ENCODE measurements at regions not wholly inside any gene's neighbourhood (a gene's known extent, or its start where the extent isn't known, plus 50 kb on each side); places are given as distances from the start of the nearest gene placed in this dataset.
"Not testable (repeated sequence)": the region's sequence is repeated elsewhere in the genome, so short reads cannot be mapped to it uniquely, and the experiment has no call there.

DNA sequence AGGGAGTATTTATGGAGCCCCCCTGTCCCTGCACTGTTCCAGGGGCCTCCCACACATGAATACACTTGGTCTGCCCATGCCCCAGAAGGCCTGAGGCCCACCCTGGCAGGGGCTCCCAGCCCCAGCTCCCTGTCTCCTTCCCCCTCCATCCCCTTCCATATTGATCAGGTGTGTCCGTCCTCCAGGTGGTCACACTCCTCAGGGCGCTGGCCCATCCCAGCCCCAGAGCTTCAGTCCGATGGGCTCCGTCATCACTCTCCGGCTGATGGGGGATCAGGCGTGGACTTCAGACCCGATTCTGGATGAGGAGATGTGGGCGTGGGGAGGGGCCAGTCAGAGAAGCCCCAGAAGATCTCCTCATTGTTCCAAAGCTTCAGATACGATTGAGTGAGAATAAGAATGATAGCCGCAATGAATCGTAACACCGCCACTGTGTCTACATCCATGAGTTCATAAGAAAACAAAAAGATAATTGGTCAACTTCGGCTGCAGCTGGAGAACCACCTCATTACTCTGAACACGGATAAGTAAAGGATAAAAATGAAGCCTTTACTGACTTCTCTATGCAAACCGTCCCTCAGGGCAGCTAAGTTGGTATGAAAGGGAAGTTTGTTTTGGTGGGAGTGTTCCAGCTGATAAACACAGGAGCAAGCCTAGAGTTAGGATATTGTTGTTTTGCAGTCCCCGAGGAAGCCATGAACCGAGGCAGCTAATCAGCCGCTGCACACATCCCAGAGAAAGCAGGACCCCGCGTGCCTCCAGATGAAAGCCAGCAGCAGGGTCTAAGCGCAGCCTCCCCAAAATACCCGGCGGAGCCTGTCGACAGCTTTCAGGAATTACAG lies 279.5 kb downstream of the NDUFA10 start:
- DNase-seq (ENCODE audit: low spot score), result no peak

DNA sequence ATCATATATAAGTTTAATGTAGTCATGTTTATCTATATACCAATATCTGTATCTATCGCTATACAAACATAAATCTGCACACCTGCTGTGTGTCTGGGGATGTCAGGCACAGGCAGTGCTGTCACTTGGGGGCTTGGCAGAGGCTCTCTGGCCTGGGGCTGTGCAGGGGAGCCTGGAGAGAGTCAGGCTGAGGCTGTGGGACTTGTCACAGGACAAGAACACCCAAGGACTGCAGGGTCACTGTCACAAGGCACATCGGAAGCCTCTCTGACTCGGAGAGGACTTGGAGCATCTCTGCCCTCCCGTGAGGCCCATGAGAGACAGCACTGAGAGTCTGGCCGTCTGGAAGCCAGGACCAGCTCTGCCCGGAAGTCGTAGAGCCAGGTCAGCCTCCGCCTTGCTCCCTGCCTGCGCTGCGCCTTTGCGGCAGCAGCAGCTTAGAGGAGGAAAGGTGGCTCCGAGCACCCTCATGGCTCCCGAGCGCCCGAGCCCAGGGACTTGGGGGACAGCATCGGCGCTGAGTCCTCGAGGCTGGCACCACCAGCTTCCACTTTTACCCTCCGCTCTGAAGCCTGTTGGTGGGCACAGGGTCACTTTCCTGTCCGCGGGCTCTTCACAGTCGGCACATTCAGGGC lies 280.3 kb downstream of the NDUFA10 start:
- DNase-seq (ENCODE audit: low spot score), result no peak

DNA sequence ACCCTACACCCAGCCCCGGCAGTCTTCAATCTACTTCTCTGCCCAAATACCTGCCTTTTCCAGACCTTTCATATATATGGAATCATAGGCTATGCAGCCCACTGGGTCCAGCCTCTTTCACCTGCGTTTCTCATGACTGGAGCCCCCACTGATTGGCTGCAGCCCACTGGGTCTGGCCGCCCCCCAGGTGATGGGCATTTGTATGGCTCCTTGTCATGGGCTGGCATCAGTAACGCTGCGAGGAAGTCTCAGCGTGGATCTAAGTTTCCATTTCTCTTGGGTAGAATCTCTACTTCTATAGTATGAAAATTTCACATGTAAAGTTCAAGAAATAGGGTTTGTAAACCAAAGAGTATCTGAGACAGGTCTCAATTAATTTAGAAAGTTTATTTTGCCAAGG lies 281.9 kb downstream of the NDUFA10 start:
- no peak for DNase-seq (ENCODE audit: low spot score)

DNA sequence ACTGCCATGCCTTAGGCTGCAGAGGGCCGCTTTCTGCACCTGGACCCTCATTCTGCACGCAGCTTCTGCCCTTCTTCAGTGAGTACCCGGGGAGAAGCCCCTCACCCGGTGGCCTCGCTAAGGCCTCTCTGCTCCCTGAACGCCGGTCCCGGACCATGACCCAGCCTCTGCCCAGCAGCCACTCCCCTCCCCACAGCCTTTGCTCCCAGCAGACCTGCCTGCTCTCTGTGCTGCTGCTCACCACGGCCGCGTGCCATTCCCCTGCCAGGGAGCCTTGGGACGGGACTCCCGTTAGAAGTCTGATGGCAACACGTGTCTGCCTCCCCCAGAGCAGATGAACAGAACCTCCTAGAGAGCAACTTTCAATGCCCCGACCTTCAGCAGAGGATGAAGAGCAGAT lies 282.8 kb downstream of the NDUFA10 start:
- DNase-seq (ENCODE audit: low spot score), result no peak

DNA sequence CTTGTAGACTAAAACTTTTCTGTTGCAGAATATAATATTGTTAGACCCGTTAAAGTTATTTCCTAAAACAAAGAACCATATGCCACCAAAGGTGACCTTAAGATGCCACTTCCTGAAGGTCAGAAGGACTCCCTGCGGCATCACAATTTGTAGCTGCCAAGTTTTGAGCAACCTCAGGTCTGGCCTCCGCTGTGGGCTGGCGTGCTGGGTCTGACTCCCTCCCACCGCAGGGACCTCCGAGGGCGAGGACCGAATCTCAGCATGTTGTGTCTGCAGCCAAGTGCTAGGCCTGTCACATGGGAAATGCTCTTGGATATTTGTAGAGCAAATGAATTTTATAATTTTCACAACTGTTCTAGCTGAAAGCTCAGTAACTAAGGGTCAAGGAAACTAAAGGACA lies 285.9 kb downstream of the NDUFA10 start:
- DNase-seq (ENCODE audit: low spot score), result no peak

DNA sequence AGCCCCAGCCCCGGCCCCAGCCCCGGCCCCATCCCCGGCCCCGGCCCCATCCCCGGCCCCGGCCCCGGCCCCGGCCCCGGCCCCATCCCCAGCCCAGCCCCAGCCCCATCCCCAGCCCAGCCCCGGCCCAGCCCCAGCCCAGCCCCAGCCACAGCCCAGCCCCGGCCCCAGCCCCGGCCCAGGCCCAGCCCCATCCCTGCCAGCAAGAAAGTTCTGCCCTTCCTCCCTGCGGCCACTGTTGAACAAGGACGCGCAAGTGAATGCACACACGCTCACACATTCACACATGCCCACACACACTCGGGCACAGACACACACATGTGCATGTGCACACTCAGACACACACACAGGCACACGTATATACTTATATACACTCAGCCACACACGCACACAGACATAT lies 287.0 kb downstream of the NDUFA10 start:
- DNase-seq (ENCODE audit: low spot score), result no peak

DNA sequence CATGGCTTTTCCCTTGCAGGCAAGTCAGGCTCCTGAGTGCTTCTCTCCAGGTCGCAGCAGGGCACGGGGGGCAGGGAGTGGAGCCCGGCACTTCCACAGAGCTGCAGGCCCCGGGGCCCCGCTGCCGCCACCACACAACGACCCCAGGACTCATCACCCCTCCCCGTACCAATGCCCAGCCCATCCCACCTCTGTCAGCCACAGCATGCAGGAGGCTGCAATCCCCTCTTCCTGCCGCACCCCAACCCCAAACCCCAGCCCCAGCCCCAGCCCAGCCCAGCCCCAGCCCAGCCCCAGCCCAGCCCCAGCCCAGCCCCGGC lies 288.0 kb downstream of the NDUFA10 start:
- DNase-seq (ENCODE audit: low spot score), result no peak

DNA sequence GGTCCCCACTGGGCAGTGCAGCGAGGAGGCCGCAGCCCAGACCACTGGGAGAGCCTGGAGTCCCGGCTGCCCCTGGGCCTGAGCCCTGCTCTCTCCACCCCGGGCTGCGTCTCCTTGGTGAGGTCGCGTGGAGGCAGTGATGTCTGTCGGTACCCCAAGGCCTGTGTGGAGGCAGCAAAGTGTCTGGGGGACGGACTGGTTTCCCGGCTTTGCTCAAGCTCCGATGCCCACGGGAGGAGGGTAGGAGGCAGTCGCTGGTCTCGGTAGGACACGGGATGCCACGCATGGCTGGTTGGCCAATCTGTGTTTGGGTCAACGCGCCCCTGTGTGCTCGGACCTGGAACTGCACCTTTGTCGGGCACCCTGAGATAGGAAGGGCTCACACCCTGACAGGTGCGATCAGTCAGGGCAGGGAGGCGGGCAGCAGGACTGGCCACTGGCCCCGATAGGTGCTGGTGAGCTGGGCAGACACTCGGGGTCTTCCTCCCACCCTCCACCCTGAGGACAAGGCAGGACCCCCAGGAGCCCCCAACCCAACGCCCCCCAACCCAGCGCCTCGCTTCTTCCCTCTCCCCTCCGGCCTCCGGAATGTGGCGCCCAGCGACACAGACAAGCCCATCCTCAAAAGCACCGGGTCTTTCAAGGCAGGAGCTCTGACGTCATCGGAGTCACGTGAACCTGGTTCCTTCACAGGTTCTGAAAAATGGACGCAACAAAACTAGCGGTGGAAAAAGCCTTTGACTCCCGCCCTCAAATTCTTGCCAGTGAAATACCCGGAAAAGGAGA lies 288.6 kb downstream of the NDUFA10 start:
- DNase-seq (ENCODE audit: low spot score), result no peak

DNA sequence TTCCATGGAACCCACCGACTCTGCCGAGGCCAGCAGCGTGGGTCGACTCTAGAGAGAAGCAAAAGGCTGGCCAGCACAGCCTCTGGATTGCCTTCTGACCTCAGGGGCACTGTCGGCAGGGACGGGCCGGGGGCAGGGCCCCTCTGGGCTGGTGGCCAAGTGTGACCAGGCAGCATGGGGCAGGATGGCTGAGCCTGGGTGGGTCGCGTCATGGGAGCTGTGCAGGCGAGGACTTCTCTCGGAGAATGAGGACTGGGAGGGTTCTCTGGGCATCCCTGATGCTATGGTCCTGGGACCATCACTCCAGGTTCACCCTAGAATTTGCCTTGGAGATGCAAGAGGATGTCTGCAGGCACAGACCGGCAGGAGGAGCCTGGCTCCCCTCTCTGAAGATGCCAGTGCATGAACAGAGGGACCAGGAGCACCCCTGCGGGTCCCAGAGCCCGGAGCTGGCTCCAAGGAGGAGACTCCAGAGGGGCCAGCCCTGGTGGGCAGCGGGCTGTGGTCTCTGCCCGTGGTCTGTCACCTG lies 289.2 kb downstream of the NDUFA10 start:
- DNase-seq (ENCODE audit: low spot score), result no peak

DNA sequence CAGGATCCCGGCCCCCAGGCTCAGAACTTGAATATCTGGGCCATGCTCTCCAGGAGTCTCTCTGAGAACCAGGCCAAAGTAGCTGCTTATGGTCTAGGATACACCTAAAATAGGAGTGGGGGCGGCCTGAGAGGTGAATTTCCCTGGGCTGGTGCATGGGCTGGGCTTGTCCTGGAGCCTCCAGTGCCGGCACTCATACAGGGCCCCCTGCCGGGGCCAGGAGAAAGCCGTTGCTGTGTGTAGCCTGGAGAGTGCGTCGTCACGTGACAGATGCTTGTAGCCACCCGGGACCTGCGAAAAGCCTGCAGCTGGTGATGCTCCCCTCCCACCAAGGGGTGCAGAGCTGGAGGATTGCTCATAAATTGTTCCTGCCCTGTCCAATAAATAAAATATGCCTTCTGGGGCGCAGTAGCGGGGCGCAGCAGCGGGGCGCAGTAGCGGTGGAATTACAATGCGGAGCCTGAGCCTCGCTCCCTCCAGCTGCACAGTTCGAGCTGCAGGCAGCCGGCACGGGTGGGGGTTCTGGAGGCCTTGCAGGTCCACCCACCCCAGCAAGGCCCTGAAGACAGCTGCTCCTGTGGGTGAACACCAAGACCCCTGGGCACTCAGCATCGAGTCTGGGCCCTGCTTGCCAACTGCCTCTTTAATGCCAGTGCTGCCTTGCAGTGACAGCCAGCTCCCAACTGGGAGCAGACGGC lies 289.9 kb downstream of the NDUFA10 start:
- no peak for DNase-seq (ENCODE audit: low spot score)

DNA sequence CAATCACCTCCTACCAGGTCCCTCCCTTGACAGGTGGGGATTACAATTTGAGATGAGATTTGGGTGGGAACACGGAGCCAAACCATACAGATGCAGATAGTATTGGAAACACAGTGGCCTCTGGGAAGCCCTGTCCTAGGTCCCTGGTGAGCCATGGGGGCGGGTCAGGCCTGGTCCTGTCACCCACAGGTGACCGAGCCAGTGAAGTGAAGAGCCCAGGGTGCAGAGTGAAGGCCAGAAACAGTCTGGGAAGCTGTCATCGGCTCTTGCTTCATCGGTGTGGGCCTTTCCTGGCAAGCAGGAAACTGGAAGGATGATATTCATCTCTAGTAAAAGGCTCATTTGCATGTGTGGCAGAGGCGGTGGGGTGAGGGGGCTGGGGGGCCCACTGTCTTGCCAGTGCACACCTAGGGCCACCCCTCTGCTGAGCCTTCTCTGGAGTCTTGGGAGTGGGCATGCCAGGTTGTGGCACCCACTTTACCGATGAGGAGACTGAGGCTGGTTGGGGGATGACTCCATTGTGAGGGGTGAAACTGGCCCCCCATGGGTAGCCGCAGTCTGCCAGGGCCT lies 290.6 kb downstream of the NDUFA10 start:
- DNase-seq (ENCODE audit: low spot score), result no peak

DNA sequence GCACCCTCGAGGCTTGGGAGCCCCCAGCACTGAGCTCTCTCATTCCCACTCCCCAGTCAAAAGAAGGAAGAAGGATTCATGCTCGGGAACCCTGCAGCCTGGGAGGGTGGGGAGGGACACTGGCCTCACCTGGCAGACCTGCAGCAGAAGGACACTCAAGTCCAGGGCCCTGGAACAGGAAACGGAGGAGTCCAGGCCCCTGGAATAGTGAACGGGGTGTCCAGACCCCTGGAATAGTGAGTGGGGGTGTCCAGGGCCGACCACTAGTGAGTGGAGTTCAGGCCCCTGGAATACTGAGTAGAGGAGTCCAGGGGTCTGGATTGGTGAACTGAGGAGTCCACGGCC lies 292.5 kb downstream of the NDUFA10 start:
- no peak for DNase-seq (ENCODE audit: low spot score)

DNA sequence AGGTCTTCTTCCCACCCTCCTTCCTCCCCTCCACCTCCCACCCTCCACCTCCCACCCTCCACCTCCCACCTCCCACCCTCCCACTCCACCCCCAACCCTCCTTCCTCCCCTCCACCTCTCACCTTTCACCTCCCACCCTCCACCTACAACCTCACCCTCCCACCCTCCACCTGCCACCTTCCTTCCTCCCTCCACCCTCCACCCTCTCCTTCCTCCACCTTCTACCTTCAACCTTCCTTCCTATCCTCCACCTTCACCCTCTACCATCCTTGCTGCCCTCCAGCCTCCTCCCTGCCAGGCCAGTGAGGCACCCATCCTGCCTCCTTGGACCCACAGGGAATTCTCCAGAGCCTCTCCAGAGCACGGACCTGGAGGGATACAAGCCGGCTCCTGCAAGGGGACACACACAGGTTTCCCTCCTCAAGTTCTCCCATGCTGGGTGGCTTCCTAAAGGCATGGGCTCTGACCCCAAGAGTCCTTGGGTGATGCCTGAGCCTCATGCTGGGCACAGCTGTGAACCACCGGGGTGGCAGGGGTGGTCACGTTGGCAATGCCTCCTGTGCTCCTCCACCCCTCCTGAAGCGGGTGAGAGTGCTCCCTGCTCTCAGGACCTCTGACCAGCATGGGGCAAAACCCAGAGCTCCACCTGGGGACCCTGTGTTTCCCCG lies 293.0 kb downstream of the NDUFA10 start:
- DNase-seq (ENCODE audit: low spot score), result no peak

DNA sequence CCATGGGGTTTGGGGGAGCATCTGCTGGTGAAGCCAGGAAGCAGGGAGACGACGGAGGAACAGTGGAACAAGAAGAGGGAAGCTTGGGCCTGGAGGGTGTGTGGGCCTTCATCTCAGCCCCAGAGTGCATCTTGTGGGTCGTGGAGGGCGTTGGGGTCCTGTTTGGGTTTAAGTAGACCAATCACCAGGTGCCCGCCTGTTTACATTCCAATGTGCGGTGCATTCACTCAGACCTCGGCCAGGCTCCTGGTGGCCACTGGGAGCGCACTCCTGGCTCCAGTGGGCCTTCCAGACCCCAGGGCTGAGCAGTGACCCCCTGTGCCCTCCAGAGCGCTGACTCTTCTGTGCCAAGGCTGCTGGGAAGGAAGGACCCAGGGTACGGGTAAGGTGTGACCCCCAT lies 293.7 kb downstream of the NDUFA10 start:
- no peak for DNase-seq (ENCODE audit: low spot score)

DNA sequence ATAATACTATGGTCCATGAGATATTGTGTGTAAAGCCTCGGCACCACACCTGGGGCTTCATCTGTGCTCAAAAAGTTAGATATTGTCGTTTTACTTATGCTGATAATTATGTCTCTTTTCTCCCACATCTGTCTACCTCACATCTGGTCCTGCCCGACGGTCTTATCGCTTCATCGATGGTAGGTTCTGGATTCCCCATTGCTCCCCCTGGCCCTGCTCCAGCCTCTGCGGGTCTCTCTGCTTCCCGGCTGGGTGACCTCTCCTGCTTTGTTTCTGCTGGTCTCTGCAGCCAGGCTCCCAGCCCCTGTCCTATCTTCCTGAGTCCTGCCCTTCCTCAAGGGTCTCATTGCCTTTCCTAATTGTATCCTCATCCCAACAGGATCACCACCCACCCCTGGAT lies 294.2 kb downstream of the NDUFA10 start:
- no peak for DNase-seq (ENCODE audit: low spot score)

DNA sequence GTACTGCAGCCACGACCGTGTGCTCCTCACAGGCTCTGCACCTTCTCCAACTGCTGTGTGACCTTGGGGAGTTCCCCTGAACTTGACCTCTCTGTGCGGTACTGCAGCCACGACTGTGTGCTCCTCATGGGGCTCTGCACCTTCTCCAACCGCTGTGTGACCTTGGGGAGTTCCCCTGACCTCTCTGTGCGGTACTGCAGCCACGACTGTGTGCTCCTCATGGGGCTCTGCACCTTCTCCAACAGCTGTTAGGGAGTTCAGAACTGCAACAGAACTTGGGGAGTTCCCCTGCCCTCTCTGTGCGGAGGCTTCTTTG lies 294.6 kb downstream of the NDUFA10 start:
- DNase-seq (ENCODE audit: low spot score), result not testable (repeated sequence)

DNA sequence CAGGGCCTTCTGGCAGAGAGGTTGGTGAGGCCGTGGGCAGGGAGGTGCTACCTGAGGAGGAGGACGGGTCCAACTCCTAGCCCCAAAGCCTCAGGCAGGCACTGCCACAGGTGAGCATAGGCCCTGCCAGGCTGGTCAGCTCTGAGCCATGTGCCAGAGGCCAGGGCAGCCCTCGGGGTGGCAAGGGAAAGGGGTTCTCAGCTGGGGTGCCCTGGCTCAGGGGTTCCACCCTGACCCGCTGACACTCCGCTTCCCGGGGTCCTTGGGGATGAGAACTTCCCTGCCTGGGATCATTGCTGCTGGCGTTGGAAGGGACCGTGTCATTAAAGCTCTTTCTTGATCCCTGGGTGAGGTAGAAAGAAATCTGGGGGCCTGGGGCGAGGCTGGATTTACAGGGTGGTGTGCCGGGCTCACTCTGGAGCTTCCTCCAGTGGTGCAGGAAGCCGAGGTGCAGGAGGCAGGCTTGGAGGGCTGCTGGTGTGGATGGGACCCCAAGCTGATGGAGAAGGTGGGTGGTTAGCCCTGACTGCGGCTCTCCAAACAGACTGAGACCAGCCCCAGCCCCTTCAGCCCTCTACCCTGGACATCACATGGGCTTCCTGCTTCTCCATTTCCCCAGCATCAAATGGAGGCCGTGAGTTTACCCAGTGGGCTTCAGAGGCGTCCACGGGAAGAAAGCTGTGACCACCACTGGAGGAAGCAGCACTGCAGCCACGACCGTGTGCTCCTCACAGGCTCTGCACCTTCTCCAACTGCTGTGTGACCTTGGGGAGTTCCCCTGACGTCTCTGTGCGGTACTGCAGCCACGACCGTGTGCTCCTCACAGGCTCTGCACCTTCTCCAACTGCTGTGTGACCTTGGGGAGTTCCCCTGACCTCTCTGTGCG lies 295.2 kb downstream of the NDUFA10 start:
- DNase-seq (ENCODE audit: low spot score), result no peak

DNA sequence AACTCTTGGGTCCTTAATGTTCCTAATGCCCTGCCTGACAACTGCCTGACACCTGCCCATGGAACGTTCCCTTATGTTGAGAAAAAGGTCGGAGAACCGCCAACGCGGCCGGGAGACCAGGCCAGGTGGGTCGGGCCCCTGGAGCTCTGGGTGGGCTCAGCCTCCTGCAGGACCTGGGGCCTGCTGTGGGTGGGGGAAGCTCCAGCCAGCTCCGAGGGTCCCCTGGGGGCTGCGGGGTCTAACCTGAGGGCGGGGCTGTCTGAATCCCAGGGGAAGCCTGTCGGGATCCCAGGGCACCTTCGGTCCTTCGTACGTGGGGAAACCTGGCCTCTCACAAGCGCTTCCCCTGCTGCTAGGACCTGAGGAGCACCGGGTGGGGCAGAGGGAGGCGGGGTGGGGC lies 296.0 kb downstream of the NDUFA10 start:
- no peak for DNase-seq (ENCODE audit: low spot score)

DNA sequence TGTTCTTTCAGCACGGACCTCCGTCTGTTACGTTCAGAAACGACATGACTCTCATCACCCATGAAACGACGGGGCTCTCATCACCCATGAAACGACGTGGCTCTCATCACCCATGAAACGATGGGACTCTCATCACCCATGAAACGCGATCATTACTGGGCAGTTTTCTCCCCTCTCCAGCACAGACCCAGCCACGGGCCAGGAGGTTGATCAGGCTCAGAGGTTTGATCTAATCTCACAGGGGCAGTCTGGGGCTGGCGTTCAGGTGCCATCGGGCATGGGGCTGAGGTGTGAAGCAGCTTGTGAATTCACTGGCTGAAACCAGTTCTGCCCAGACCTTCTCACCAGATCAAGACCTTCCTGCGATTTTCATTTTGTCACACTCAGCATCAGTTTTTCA lies 296.4 kb downstream of the NDUFA10 start:
- DNase-seq (ENCODE audit: low spot score), result no peak

DNA sequence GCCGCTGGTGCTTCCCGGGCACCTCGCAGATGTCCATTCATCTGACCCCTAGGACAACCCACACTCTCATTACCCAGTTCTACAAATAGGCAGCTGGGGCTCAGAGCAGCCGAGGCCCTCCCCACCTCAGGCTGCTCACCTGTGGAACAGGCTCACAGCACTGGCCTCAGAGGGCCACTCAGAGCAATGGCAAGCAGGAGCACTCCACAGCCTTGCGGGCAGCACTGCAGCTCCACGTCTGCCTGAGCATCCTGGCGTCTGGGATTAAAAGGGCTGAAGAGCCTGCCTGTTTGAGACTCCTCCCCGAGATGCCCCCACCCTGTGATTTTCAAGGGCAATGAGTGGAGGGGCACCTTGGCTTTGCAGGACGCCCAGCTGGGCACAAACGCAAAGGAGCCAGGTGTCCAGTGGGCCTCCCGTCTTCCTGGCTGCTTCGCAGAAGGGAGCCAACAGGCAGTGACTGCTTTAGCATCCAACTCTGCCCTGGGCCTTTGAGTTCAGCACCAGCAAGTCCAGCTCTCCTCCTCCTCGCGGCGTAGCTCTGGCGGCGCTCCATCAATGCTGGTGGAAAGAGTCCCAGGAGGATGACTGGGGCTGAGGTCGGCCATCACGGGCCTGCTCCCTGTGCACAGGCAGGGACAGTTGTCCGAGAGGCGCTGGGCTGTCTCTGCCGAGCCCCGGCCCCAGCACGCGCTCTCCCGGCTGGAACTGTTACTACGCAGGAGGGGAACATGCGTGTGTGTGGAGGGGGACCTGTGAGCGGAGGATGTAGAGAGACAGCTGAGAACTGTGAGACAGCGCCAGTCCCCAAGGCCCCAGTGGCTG lies 297.2 kb downstream of the NDUFA10 start:
- DNase-seq (ENCODE audit: low spot score), result no peak

All from SW480 (cell line).